ENCODE measurements at regions not wholly inside any gene's neighbourhood (a gene's known extent, or its start where the extent isn't known, plus 50 kb on each side); places are given as distances from the start of the nearest gene placed in this dataset.
"Not testable (repeated sequence)": the region's sequence is repeated elsewhere in the genome, so short reads cannot be mapped to it uniquely, and the experiment has no call there.

DNA sequence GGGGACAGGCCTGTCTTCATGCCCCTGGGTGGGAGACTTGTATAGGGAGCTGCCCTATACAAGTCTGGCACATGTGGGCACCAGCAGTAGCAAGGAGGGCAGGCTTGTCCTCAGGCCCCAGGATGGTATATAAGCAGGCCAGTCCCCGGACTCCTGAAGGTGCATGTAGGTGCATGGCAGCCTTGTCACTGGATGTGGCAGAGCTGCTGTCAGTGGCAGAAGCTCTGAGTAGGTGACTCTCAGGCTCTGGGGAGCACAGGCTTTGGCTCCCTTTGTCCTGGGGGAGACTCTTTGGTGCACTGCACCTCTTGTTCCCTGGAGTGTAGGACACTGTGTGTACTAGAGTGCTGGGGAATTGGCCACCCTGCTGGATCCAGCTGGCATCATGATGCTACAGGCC is 376.7 kb upstream of the DIPK2B start:
- in situ Hi-C loops (cut with HindIII; ENCODE audit: low pct_ligation_motif_present, low pct_unique_long_range_greater_than_20kb, low sequenced_read_pairs): no loop called here
- DNase-seq: no peak

DNA sequence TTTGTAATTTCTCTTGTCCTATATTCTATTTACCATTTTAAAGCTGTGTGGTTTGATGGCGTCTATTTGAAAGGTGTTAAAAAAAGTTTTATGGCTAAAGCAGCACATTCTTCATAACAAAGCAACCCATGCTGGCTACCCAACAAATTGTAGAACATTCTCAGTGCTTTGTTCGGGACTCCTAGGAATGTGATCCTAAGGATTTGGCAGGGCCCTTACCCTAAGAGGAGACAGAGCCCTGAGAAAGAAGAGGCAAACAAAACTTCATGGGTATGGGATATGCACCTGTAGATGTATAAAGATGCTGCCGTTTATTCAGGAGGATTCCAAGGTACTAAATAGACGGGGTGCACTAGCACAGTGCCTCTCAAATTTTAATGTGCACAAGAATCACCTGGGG is 370.8 kb upstream of the DIPK2B start:
- DNase-seq: no peak
- in situ Hi-C loops (cut with HindIII; ENCODE audit: low pct_ligation_motif_present, low pct_unique_long_range_greater_than_20kb, low sequenced_read_pairs): no loop called here

DNA sequence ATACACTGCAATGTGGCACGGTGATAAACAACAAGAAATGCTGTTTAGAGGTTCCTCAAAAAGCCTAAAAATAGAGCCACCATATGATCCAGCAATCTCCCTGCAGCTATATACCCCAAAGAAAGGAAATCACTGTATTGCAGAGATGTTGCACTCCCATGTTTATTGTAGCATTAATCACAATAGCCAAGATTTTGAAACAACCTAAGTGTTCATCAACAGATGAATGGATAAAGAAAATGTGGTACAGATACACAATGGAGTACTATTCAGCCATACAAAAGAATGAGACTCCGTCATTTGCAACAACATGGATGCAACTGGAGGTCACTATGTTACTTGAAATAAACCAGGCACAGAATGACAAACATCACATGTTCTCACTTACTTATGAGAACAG is 365.8 kb upstream of the DIPK2B start:
- no peak for DNase-seq
- in situ Hi-C loops (cut with HindIII; ENCODE audit: low pct_ligation_motif_present, low pct_unique_long_range_greater_than_20kb, low sequenced_read_pairs): no loop called here

DNA sequence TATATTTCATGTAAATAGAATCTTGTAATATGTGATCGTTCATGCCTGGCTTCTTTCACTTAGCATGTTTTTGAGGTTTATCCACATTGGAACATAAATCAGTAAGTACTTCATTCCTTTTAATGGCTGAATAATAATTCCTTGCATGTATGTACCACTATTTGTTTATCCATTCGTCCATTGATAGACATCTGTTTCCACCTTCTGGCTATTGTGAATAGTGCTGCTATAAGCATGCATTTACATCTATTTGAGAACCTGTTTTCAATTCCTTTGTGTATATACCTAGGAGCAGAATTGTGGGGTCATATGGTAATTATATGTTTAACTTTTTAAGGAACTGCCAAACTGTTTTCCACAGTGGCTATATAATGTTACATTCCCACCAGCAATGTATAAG is 356.7 kb upstream of the DIPK2B start:
- in situ Hi-C loops (cut with HindIII; ENCODE audit: low pct_ligation_motif_present, low pct_unique_long_range_greater_than_20kb, low sequenced_read_pairs): no loop called here
- DNase-seq: peak; percentile 1

DNA sequence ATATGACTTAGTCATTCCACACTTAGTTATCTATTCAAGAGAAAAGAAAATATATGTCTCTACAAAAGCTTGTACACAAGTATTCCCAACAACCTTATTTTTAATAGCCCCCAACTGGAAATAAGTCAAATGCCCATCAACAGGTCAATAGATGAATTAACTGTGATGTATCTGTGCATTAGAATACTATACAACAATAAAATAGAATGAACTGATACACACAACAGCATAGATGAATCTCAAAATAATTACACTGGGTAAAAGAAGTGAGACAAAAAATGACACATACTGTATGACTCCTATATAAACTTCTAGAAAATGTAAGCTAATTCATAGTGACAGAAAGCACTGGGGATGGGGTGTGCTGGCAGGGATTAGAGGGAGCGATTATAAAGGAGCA is 354.1 kb upstream of the DIPK2B start:
- in situ Hi-C loops (cut with HindIII; ENCODE audit: low pct_ligation_motif_present, low pct_unique_long_range_greater_than_20kb, low sequenced_read_pairs): no loop called here
- no peak for DNase-seq

DNA sequence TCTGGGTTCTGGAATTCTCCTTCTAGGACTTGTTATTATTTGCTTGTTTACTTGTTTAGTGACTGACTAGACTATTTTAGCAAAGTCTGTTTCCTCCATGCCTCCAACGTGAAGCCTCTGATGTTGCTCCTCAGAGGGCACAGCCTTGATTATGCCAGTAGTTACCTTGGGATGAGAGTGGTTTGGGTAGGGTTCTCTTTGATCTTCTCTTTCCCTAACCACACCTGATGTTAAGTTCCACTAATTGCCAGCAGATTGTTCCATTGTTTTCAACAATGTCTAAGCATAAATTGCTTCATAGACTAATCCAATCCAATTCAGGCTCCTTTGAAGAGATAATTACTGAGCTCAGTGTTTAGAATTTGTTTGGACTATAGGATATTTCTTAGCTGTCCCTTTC is 352.7 kb upstream of the DIPK2B start:
- DNase-seq: no peak
- in situ Hi-C loops (cut with HindIII; ENCODE audit: low pct_ligation_motif_present, low pct_unique_long_range_greater_than_20kb, low sequenced_read_pairs): no loop called here

DNA sequence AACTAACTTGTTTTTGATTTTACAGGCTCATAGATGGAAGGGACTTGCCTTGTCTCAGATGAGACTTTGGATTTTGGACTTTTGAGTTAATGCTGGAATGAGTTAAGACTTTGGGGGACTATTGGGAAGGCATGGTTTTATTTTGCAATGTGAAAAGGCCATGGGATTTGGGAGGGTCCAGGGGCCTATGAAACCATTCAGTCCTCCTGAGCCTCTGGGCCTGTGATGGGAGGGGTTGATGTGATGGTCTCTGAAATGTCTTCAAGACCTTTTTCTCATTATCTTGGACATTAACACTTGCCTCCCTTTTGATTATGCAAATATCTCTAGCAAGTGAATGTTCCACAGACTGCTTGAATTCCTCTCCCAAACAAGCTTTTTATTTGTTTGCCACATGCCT is 346.0 kb upstream of the DIPK2B start:
- in situ Hi-C loops (cut with HindIII; ENCODE audit: low pct_ligation_motif_present, low pct_unique_long_range_greater_than_20kb, low sequenced_read_pairs); DNase-seq: not testable (repeated sequence)

DNA sequence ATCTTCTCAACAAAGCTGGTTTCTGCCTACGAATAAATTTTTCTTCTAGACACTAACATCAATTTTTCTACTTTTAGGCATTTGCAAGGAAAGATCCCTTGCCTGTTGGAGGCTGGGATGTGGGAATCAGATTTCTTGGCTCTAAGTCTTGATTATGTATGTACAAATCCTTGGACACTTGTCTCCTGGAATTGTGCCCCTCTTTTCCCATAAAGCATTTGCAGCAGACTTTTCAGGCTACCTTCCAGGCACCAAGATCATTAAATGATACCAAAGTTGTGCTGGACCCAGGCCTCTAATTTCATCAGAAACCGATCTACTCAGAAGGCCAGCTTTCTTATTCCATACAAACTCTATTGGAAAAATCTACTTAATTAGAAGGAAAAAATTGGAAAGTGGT is 339.5 kb upstream of the DIPK2B start:
- in situ Hi-C loops (cut with HindIII; ENCODE audit: low pct_ligation_motif_present, low pct_unique_long_range_greater_than_20kb, low sequenced_read_pairs): no loop called here

DNA sequence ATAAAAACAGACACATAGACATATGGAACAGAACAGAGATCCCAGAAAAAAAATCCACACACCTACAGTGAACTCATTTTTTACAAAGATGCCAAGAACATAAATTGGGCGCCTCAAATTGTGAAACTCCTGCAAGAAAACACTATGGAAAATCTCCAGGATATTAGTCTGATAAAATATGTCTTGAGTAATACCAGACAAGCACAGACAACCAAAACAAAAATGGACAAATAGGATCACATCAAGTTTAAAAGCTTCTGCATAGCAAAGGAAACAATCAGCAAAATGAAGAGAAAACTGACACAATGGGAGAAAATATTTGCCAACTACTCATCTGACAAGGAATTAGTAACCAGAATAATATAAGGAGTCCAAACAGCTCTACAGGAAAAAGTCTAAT is 337.3 kb upstream of the DIPK2B start:
- no peak for DNase-seq
- in situ Hi-C loops (cut with HindIII; ENCODE audit: low pct_ligation_motif_present, low pct_unique_long_range_greater_than_20kb, low sequenced_read_pairs): no loop called here

More for the DNA sequence above, 339.5 kb upstream of the DIPK2B start:
- DNase-seq: no peak

DNA sequence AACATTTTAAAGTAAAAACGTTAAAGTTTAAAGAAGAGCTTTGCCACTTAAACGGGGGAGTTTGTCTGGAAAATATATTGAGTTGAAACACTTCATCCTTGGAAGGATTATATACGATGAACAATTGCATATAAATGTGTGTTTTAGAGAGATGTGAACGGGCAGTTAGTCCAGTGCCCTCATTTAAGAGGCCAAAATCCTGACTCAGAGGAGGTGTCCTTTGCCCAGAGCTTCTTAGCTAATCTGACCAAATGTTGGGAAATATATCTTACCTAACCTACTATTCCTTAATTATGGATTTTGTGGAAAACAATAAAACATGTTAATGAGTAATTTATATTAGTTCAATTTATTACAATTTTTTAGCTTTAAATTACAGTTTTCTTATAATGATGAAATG is 327.2 kb upstream of the DIPK2B start:
- no peak for DNase-seq
- in situ Hi-C loops (cut with HindIII; ENCODE audit: low pct_ligation_motif_present, low pct_unique_long_range_greater_than_20kb, low sequenced_read_pairs): no loop called here

DNA sequence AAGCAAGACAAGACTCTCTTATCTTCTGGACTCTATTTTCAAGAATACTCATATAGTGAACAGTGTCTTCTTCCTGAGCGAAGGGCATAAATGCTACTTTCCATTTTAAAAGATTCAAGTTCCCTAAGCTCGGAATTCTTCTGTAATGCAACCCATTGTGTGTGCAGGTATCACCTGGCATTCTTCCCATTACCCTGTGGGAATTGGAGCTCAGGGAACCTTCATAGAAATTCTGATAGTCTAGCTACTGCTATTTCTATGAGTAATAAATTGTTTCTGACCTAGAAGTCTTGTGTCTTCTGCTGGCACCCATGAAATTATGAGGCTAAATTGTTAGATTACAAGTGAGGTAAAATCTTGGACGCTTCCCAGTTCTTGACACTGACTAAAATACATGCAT is 324.1 kb upstream of the DIPK2B start:
- in situ Hi-C loops (cut with HindIII; ENCODE audit: low pct_ligation_motif_present, low pct_unique_long_range_greater_than_20kb, low sequenced_read_pairs): no loop called here
- DNase-seq: no peak

DNA sequence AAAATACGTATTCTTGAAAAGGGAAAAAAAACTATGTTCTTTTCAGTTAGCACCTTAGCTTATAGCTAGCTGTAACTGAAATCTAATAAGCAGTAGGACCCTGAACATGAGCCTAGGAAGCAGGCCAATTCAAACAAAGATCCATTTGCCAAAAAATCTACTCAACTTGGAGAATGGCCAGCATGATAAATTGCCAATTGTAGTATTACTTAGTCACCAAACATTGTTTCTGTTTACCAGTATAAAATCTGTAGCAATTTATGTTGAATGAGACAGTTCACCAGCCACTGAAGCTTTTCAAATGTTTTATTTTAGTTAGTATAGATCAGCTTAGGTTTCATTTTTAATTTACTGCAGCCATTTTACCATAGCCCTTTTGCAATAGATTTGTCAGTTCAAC is 323.6 kb upstream of the DIPK2B start:
- DNase-seq: no peak
- in situ Hi-C loops (cut with HindIII; ENCODE audit: low pct_ligation_motif_present, low pct_unique_long_range_greater_than_20kb, low sequenced_read_pairs): no loop called here

DNA sequence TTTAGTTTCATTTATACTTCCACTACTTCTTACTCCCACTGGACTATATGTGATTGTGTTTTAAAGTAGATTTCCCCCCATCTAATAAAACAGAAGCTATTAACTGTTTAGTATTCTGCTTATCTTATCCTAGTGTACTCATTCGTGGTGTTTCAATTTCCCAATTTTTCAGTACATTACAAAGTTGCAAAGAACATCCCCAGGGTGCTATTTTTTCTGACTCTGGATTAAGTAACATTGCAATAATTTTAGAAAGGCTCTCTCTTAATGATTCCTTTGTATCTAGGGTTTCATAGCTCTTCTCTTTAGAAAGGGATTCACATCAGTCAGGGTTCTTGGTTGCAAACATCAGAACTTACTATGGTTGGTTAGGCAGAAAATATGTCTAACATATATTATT is 317.9 kb upstream of the DIPK2B start:
- in situ Hi-C loops (cut with HindIII; ENCODE audit: low pct_ligation_motif_present, low pct_unique_long_range_greater_than_20kb, low sequenced_read_pairs): no loop called here
- no peak for DNase-seq

DNA sequence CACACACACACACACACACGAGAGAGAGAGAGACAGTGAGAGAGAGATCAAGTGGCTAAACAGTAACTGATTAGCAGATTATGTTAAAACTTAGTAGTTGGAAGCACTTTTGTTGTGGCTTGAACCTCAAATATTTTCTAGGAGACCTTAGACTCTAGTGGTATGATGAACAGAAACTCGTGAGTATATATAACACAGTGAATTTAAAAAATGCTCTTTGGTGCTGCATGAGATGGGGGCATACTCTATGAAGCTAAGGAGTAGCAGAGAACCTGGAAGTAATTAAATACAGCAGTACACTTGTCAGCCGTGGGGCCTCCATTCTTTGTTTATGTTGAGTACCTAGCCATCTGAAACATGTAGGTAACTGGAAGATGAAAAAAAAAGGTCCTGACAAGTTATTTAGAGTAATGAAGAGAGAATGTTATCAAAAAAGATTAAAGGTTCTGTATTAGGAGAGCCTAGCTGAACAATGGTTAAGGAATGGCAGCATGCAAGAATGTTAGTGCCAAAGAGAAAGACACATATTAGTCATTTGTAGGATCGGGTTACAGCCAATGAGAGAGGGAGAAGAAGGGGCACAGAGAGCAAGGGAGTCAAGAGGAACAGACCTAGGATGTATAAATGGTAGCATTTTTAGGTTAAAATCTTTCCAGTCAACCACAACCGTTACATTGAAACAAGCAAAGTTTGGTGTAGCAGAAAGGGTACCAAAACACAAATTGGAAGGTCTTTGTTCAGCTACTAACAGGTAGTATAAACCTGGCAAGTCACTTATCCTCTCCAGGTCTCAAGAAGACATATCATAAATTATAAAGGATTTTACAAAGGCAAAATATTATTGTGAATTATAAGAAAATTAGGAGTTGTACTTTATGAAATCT is 316.7 kb upstream of the DIPK2B start:
- in situ Hi-C loops (cut with HindIII; ENCODE audit: low pct_ligation_motif_present, low pct_unique_long_range_greater_than_20kb, low sequenced_read_pairs): no loop called here
- DNase-seq: peak; percentile 43

DNA sequence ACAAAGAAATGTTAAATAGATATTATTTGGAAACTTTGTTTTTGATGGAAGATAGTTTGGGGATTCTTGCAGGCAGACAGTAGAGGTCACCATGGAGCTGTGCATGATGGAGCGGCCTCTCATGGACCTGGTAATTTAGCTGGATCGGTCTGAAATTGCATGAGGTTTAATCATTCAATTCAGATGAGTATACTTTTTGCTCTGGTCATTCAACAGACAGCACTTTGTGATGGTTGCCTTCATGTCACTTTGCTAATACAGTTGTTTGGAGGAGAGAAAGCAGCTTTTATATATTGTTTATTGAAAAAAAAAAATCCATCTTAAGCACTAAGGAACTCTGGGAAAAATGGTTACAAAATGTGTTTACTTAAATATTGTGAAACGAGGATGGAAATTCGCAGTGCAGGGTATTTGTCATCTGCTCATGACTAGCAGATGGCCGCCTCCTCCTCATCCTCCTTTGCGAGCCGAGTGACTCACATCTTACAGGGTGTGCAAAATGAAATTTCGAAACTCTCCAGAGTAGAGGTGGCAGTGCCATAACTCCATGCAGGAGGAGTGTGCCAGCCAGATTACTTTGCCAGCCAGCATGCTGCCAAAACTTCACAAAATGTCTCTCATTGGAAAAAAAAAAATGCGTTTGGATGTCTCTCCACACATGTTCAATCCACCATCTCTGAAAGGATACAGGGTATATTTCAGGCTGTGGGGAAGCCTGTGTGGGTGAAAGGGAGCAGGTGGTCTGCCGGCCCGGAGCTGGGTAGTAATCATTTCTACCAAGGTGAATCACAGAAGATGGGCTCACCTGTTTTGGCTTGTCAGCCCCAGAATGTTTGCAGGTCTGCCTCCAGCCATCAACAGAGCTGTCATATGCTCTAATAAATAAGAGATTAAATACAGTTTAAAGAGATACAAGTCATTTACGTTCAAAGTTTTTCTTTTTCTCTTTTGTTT is 314.9 kb upstream of the DIPK2B start:
- DNase-seq: peak; percentile 67
- in situ Hi-C loops (cut with HindIII; ENCODE audit: low pct_ligation_motif_present, low pct_unique_long_range_greater_than_20kb, low sequenced_read_pairs): no loop called here

DNA sequence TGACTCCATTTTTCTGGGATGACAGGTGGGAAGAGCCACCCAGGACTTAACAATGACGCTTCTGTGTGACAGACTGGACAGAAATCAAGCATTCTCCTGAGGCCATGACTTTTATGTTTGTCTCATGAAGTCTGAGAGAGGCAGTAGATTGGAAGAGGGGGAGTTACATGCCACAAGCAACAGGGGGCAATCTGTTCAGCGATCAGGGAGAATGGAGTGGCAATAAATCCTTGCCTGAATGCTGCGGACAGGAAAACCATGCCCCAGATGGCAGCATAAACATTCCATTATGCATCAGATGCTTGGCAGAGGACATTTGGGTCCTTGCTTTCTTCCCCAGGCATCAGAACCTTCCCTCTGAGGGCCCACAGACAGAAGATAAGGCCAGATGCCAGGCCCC is 312.4 kb upstream of the DIPK2B start:
- in situ Hi-C loops (cut with HindIII; ENCODE audit: low pct_ligation_motif_present, low pct_unique_long_range_greater_than_20kb, low sequenced_read_pairs): no loop called here
- DNase-seq: no peak

DNA sequence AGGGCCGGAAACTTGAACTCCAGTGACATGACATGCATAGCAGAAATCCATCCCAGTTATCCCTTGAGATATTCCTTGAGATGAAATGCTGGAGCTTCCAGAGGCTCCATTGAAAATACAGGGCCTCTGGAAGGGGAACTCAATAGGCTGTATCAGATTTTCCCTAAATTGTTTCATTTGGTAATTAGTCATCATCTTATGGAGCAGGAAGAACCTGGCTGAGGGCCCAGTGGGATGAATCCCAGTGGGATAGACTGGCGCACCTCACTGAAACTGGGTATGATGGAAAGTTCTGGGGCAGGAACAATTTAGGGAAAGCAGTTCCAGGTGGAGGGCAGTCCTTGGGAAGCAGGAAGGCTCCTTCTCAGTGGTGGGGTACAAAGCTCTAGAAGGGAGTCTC is 307.8 kb upstream of the DIPK2B start:
- in situ Hi-C loops (cut with HindIII; ENCODE audit: low pct_ligation_motif_present, low pct_unique_long_range_greater_than_20kb, low sequenced_read_pairs): no loop called here
- no peak for DNase-seq

DNA sequence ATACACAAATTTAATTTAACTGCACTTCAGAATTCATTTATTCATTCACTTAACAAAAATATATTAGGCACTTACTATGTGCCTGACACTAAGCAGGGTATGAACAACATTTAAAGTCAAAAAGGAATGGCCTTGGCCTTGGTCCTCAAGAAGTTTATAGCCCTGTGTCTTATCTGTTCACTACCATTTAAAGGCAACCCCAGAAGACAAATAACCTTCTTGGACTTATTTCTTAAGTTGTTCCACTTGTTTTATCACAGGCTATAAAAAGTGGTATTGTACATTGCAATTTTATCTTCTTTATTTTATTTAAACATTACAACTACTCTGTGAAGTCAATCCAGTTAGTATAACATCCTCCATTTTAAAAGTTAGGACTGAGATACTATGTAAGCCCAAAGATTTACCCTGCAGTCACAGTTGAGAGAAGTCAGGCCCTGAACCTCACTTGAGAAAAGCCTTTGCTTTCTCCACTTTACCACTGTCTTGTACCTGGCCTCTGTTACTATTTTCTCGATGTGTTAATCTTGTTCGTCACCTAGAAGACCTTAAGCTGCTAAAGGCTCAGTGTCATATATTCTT is 305.6 kb upstream of the DIPK2B start:
- in situ Hi-C loops (cut with HindIII; ENCODE audit: low pct_ligation_motif_present, low pct_unique_long_range_greater_than_20kb, low sequenced_read_pairs): no loop called here
- DNase-seq: no peak

DNA sequence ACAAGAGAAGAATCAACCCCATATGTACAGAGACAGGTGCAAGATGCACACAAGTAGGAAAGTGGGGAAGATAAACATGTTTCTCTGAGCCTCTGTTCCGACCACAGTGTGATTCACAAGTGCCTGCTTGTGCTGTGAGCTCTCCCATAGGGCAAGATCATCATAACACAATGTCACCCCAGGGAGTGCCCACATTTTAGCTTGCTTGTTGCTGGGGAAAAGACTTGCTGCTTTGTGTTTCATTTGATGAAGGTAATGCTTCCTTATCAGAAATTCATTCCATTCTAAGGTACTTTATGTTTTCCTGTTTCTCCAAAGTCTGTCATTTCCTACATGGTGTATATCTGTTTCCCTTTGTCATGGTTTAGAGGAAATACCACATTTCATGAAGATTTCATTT is 304.5 kb upstream of the DIPK2B start:
- DNase-seq: no peak
- in situ Hi-C loops (cut with HindIII; ENCODE audit: low pct_ligation_motif_present, low pct_unique_long_range_greater_than_20kb, low sequenced_read_pairs): no loop called here
